Kidney tubule cell (primary cell): ENCODE measurements at regions not wholly inside any gene's neighbourhood (a gene's known extent, or its start where the extent isn't known, plus 50 kb on each side); places are given as distances from the start of the nearest gene placed in this dataset.
A peak's percentile ranks its signal among the peaks of the same experiment; 100 is the strongest.

Experiments used
- DNase-seq: peaks from one replicate; pipeline ENCODE4 v3.0.0-alpha.2; 2018; ENCODE audit warnings: low spot score

DNA sequence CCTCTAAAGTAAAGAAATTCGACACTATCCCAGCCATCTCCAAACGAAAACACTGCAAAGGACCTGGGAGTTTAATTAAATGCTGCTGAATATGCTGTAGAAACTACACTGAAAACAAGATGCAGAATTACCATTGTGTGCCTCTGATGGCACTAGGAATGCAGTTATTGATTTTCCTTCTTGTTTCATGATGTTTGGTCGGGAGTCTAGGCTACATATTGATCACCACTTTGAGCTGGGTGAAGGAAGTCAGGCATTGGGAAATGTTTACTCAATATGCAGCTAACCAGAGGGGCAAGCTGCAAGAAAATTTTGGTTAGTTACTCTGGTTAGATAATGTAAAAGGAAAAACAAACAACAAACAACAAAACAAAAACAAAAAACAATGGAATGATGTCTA is 650.7 kb upstream of the GALNTL6 start:
- DNase-seq: no peak

DNA sequence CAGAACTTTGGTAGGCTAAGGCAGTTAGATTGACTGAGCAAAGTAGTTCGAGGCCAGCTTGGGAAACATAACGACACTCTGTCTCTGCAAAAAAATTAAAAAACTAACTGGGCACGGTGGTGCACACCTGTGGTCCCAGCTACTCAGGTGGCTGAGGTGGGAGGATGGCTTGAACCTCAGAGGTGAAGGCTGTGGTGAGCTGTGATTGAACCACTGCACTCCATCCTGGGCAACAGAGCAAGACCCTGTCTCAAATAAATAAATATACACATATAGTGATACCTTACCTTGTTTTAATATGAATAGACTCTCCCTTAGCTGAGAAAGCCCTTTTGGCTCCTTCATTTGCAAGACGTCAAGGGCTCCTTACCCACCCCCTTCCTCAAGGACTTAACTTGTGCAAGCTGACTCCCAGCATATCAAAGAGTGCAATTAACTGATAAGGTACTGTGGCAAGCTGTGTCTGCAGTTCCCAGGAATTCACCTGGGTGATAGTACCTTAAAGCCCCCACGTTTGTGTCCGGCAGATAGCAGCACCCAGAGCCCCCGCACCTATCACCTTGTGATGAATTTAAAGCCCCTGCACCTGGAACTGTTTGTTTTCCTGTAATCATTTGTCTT is 655.6 kb upstream of the GALNTL6 start:
- DNase-seq: no peak

- no peak for DNase-seq
Measured at GRCh38 chr4:171142639-171143038, 670.6 kb upstream of the GALNTL6 start.

GRCh38 chr4:171142045-171142444 is 671.2 kb upstream of the GALNTL6 start:
- no peak for DNase-seq

- DNase-seq: peak; percentile 88
Measured at GRCh38 chr4:171130256-171130801, 682.9 kb upstream of the GALNTL6 start.

- DNase-seq: peak; percentile 29
Measured at GRCh38 chr4:171118091-171118490, 695.1 kb upstream of the GALNTL6 start.

DNA sequence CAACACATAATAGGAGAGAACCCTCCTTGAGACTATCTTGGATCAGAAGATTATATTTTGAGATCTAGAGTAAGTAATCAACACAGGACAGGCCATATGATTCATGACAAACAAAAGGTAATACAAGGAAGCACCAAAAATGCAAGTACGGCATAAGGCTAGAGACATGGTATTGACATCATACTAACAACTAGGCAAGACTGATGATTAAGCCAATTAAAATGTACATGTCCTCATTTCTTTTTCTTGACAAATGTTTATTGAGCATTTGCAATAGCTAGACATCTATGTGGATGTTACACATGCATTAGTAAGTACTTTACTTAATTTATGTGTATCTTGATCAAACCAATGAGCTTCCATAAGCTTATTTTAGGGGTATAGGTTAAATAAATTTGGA is 695.7 kb upstream of the GALNTL6 start:
- peak; percentile 69 for DNase-seq

DNA sequence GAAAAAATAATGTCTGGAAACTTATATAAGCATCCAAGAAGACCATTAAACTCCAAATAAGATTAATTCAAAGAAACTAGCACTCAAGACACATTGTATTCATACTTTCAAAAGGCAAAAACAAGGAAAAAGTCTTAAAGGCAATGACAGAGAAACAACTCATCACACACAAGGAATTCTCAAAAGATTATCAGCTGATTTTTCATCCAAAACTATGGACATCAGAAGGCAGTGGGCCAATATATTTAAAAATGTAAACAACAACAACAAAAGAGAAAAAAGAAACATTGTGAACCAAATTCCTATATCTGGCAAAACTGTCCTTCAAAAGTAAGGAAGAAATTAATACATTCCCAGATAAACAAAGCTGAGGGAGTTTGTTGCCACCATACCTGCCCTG is 711.4 kb upstream of the GALNTL6 start:
- DNase-seq: no peak

GRCh38 chr4:171087089-171087488 is 726.1 kb upstream of the GALNTL6 start:
- no peak for DNase-seq

DNA sequence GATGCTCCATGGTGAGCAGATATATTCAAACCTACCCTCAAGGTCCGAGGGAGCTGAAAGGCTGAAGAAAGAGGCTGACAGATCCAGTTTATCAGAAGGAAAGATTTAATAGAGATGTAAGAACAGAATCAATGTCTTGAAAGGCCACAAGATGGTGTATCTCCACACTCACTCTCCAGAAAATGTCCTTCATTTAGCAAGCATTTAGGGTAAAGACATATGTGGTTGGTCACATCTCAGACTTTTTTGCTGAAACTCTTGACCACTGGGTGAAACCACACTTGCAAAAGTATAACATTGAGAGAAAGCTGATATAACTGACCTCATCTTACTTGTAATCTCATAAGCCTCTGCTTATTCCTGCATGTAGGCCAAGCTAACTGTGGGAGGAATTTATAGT is 745.8 kb upstream of the GALNTL6 start:
- DNase-seq: no peak

GRCh38 chr4:171049380-171049779 is 763.8 kb upstream of the GALNTL6 start:
- no peak for DNase-seq

DNA sequence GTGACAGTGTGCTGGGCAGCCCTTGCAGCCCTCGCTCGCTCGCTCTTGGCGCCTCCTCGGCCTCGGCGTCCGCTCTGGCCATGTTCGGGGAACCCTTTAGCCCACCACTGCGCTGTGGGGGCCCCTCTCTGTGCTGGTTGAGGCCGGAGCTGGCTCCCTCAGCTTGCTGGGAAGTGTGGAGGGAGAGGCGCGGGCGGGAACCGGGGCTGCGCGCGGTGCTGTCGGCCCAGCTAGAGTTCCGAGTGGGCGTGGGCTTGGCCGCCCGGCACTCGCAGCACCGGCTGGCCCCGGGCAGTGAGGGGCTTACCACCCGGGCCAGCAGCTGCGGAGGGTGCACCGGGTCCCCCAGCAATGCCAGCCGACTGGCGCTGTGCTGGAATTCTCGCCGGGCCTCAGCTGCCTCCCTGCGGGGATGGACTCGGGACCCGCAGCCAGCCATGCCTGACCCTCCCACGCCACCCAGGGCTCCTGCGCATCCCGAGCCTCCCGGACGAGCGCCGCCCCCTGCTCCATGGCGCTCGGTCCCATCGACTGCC is 770.1 kb upstream of the GALNTL6 start:
- no peak for DNase-seq

DNA sequence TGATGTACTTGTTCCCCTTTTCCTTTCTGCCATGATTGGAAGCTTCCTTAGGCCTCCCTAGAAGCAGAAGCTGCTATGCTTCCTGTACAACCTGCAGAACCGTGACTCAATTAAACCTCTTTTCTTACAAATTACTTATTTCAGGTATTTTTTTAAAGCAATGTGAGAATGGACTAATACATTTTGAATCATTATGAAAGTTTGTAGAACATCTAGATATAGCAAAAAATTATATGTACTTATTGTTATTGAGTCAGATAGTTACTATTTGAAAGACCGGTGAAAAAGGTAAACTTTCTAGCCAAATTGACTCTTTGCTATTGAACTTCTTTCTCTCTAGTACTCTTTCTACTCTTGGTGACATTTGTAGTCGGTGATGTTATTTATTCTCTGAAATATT is 777.3 kb upstream of the GALNTL6 start:
- DNase-seq: no peak

DNA sequence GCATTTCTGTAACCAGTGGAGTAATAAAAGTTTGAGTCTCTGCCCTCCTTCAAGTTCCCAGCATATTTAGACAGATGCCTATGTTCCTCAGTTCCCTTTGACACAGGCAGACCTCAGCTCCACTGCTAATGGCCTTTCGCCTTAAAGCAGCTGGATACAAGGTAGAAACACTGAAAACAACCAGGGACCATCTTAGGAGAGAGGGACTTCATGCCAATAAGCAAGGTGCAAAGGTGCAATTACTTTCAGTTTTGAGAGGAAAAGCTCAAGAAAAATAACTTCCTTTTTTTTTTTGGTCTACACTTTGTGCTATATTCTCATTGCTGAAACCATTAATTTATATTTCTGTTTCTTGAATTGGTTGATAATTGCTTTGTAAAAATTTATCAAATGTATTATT is 781.9 kb upstream of the GALNTL6 start:
- no peak for DNase-seq

- peak; percentile 17 for DNase-seq
Measured at GRCh38 chr4:171025776-171026175, 787.4 kb upstream of the GALNTL6 start.

DNA sequence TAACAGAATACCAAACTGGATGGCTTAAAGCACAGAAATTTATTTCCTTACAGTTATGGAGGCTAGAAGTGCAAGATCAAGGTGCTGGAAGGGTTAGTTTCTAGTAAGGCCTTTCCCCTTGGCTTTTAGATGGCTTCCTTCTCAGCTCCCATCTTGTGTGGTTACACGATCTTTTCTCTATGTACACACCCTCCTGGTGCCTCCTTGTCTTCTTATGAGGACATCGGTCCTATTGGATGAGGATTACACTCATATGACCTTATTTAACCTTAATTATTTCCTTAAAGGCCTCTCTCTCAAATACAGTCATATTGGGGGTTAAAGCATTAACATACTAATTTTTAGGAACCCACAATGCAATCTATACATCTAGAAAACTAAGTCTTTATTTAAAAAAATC is 787.9 kb upstream of the GALNTL6 start:
- no peak for DNase-seq

DNA sequence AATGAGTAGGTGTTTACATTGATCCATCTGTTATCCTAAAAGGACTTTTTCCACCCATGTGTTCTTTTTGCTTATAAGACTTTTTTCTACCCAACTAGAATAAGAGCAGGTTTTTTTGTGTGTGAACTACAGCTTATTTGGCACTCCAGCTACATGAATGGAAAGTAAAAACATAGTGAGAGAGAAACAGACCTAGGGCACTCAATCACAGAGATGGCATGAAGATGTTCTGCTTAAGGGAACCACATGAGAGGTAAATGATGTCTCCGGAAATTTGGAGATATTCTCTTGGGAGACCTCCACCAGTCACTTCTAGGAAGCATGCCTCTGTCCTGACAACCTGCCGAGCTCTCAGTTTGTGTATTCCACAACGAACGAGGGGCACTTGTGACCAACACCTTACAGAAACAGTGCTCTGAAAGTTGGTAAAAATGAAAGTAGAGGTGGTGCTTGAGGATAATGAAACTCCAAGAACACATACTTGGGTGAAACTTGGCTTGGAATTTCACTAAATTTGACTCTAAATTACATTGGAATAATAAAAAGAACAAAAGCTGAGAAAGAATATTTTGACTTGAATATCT is 788.4 kb upstream of the GALNTL6 start:
- DNase-seq: no peak

DNA sequence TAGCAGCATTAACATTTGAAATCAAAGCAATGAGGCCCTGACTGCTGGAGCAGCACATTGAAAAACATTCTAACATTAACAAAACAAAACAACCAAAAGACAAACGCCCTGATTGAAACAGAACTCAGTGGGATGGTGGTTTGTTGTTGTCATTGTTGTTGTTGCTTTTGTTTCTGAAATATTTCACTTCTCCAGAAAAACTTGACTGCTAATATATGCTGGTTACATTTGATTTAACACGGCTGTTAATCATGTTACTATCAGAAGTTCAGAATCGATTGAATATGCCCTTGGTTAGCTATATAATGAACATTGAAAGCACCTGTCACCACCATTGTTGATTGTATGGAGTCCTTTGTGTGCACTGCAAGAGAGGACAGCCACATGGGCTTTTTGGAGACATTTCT is 790.4 kb upstream of the GALNTL6 start:
- DNase-seq: no peak

DNA sequence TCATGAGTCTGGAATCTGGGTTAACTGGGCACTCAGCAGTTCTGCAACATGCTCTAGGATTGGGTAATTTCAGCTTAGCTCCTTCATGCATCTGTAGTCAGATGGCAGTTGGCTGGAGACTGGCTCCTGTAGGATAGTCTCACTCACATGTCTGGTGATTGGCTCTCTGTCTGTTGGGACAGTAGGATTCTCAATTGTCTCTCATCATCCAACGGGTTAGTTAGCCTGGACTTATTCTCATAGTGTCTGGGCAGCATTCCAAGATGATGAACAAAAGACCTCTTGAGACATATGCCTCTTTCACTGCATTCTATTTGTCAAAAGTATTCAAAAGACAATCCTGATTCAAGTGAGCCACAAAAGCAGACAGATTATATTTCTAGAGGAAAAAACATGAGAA is 795.6 kb upstream of the GALNTL6 start:
- DNase-seq: peak; percentile 3

DNA sequence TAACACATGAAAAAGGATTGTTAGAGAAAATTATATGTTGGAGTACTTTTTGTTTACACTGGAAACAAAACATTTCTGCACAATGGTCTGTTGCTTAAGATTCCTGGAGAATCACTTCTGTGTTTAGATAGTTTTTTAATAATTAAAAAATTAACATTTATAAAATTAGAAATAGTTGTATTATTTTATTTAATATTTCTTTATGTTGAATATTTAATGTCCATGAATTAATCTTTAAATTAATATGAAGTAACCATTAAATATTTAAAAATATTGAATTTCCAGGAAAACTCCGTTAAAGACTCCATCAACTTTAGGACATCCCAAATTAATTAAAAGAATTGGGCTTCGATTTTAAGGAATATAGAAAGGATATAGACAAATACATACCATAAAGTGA is 797.1 kb upstream of the GALNTL6 start:
- DNase-seq: no peak

DNA sequence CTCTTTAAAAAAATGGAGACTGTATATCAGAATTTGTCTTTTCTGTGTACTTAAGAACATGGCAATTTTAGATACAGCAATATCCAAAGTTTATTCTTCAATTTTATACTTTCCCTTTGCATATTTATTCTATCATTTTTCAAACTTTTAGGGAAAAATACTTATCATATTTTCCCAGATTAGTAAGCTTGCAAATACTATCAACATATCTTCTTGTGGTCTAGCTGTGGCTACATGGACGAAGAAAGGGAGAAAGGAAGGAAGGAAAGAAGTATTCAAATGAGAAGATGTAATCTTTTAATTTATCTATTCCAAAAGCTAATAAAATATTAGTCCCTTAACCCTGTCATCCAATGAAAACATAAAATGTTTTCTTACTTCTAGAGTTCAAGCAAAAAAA is 797.8 kb upstream of the GALNTL6 start:
- no peak for DNase-seq

- no peak for DNase-seq
Measured at GRCh38 chr4:171007618-171008390, 805.4 kb upstream of the GALNTL6 start.

- DNase-seq: no peak
Measured at GRCh38 chr4:171002246-171002645, 811.0 kb upstream of the GALNTL6 start.
